SH-SY5Y (cell line): ENCODE measurements at regions not wholly inside any gene's neighbourhood (a gene's known extent, or its start where the extent isn't known, plus 50 kb on each side); places are given as distances from the start of the nearest gene placed in this dataset.

Experiments used
- GATA2 ChIP-seq: IDR thresholded peaks from 2 replicates; pipeline ENCODE4 v1.6.1; 2011; ENCODE audit warnings: mild to moderate bottlenecking, low read depth, low read length
- GATA3 ChIP-seq: IDR thresholded peaks from 2 replicates; pipeline ENCODE4 v1.6.1; 2011; ENCODE audit warnings: low read depth, mild to moderate bottlenecking, low read length, moderate library complexity

GRCh38 chr10:57884407-57884806 is 383.3 kb downstream of the IPMK start:
- TF ChIP-seq GATA2 (no peak), GATA3 (no peak)
